ENCODE measurements at regions not wholly inside any gene's neighbourhood (a gene's known extent, or its start where the extent isn't known, plus 50 kb on each side); places are given as distances from the start of the nearest gene placed in this dataset.

DNA sequence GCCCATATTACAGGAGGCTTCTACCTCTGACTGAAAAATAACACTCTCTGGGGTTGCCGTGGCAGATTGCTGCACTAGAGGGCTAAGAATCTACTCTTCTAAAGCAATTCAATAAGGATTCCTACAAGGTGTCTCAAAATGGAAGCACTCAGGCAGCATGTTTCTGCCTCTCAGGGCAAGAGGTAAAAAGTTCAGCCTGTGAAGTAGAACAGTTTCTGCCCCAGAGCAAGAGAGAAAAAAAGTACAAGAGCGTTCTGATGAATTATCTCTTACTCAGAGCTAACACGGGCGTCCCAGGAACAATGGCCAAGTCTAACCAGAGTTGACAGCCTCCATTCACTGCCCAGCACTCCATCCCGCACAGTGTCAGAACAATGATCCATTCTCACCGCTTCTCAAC is 71.3 kb upstream of the TES start:
- TF ChIP-seq, protein P1, sequence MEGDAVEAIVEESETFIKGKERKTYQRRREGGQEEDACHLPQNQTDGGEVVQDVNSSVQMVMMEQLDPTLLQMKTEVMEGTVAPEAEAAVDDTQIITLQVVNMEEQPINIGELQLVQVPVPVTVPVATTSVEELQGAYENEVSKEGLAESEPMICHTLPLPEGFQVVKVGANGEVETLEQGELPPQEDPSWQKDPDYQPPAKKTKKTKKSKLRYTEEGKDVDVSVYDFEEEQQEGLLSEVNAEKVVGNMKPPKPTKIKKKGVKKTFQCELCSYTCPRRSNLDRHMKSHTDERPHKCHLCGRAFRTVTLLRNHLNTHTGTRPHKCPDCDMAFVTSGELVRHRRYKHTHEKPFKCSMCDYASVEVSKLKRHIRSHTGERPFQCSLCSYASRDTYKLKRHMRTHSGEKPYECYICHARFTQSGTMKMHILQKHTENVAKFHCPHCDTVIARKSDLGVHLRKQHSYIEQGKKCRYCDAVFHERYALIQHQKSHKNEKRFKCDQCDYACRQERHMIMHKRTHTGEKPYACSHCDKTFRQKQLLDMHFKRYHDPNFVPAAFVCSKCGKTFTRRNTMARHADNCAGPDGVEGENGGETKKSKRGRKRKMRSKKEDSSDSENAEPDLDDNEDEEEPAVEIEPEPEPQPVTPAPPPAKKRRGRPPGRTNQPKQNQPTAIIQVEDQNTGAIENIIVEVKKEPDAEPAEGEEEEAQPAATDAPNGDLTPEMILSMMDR (IDR thresholded peaks at IDR 0.05 in 8 of 11, conservative IDR thresholded peaks at IDR 0.05 in 3 of 11): no peak
- TF ChIP-seq POLR2A (IDR thresholded peaks at IDR 0.05) (no peak), POLR2AphosphoS5 (IDR thresholded peaks at IDR 0.05) (no peak)
